HG03095 (cell line): ENCODE measurements at regions not wholly inside any gene's neighbourhood (a gene's known extent, or its start where the extent isn't known, plus 50 kb on each side); places are given as distances from the start of the nearest gene placed in this dataset.

Source experiments
- ATAC-seq: cut with Tn5 transposase; IDR thresholded peaks from one replicate; pipeline ENCODE4 v1.9.1; 2021; ENCODE audit warnings: moderate library complexity; ENCODE audit not compliant: unreplicated experiment

- no peak for ATAC-seq
These were observed 718.5 kb downstream of the UQCRFS1 start for GRCh38 chr19:28494461-28494860.

- ATAC-seq = no peak
These were observed 719.1 kb downstream of the UQCRFS1 start for GRCh38 chr19:28493884-28494283.

GRCh38 chr19:28492621-28493020 is 720.3 kb downstream of the UQCRFS1 start:
- no peak for ATAC-seq

- no peak for ATAC-seq
These were observed 720.8 kb downstream of the UQCRFS1 start for GRCh38 chr19:28492201-28492600.

- no peak for ATAC-seq
These were observed 723.2 kb downstream of the UQCRFS1 start for GRCh38 chr19:28489776-28490175.

- no peak for ATAC-seq
These were observed 723.8 kb downstream of the UQCRFS1 start for GRCh38 chr19:28489126-28489660.

- no peak for ATAC-seq
These were observed 725.0 kb downstream of the UQCRFS1 start for GRCh38 chr19:28487999-28488398.

GRCh38 chr19:28486926-28487325 is 726.0 kb downstream of the UQCRFS1 start:
- ATAC-seq = no peak

- no peak for ATAC-seq
These were observed 726.5 kb downstream of the UQCRFS1 start for GRCh38 chr19:28486473-28486872.

GRCh38 chr19:28485292-28485691 is 727.7 kb downstream of the UQCRFS1 start:
- ATAC-seq = no peak

GRCh38 chr19:28483197-28483596 is 729.8 kb downstream of the UQCRFS1 start:
- ATAC-seq = no peak

- no peak for ATAC-seq
These were observed 730.7 kb downstream of the UQCRFS1 start for GRCh38 chr19:28482221-28482620.

GRCh38 chr19:28481674-28482073 is 731.3 kb downstream of the UQCRFS1 start:
- no peak for ATAC-seq

GRCh38 chr19:28475525-28475924 is 737.4 kb downstream of the UQCRFS1 start:
- no peak for ATAC-seq

- ATAC-seq = no peak
These were observed 740.1 kb downstream of the UQCRFS1 start for GRCh38 chr19:28472843-28473242.

- no peak for ATAC-seq
These were observed 741.0 kb downstream of the UQCRFS1 start for GRCh38 chr19:28471731-28472510.

- ATAC-seq = no peak
These were observed 743.4 kb downstream of the UQCRFS1 start for GRCh38 chr19:28469544-28469943.

- ATAC-seq = no peak
These were observed 744.1 kb downstream of the UQCRFS1 start for GRCh38 chr19:28468701-28469459.

- no peak for ATAC-seq
These were observed 746.6 kb downstream of the UQCRFS1 start for GRCh38 chr19:28466107-28467045.

- ATAC-seq = no peak
These were observed 747.4 kb downstream of the UQCRFS1 start for GRCh38 chr19:28465371-28466086.
